Uterus (tissue), 3 donors: ENCODE measurements at regions not wholly inside any gene's neighbourhood (a gene's known extent, or its start where the extent isn't known, plus 50 kb on each side); places are given as distances from the start of the nearest gene placed in this dataset.
"Not testable (repeated sequence)": the region's sequence is repeated elsewhere in the genome, so short reads cannot be mapped to it uniquely, and the experiment has no call there.

ENCODE experiments used
- DNase-seq, 2 donors: peaks; one replicate each; pipeline ENCODE4 v3.0.0-alpha.2; 2019 to 2020
- H3K27ac ChIP-seq, 2 donors: fragments of 200-600 bp; sonication (generic); 1 replicate in 1 of 2; 2 replicates in 1 of 2; pipeline ENCODE4 v1.5.1; 2016 to 2018
- H3K27me3 ChIP-seq, 2 donors: fragments of 200-600 bp; sonication (generic); one replicate each; pipeline ENCODE4 v1.5.1; 2018 to 2019; ENCODE audit warnings: control low read depth in 1 of 2
- H3K36me3 ChIP-seq, 2 donors: fragments of 200-600 bp; sonication (generic); one replicate each; pipeline ENCODE4 v1.5.1; 2019; ENCODE audit warnings: control low read depth in 1 of 2
- H3K4me1 ChIP-seq, 2 donors: fragments of 200-600 bp; sonication (generic); one replicate each; pipeline ENCODE4 v1.5.1; 2018 to 2019; ENCODE audit warnings: control low read depth in 1 of 2
- H3K4me3 ChIP-seq, 2 donors: fragments of 200-600 bp; sonication (generic); 1 replicate in 1 of 2; 2 replicates in 1 of 2; pipeline ENCODE4 v1.5.1; 2018 to 2019; ENCODE audit warnings: mild to moderate bottlenecking in 1 of 2
- H3K9me3 ChIP-seq, 2 donors: fragments of 200-600 bp; sonication (generic); one replicate each; pipeline ENCODE4 v1.5.1; 2019; ENCODE audit warnings: control low read depth in 1 of 2
- POLR2A ChIP-seq, 2 donors: fragments of 450-650 bp; IDR thresholded peaks; one replicate each; pipeline ENCODE4 v1.6.1; 2016; ENCODE audit warnings: antibody characterized with exemption in 2 of 2, mild to moderate bottlenecking in 1 of 2, moderate library complexity in 1 of 2
- intact Hi-C: fragments of 100-400 bp; cut with DNase I; formaldehyde crosslinking; loops from one replicate; pipeline ENCODE4 v1.15.1; 2023; ENCODE audit warnings: low total_unique reads
- TF ChIP-seq, protein P1 (sequence below), 4 experiments: fragments of 200-600 bp in 2 of 4; fragments of 450-650 bp in 2 of 4; sonication (generic) in 2 of 4; IDR thresholded peaks; one replicate each; pipeline ENCODE4 v1.5.1; 2016 to 2019; ENCODE audit warnings: antibody characterized with exemption in 4 of 4, mild to moderate bottlenecking in 2 of 4, moderate library complexity in 1 of 4
- donor health status: DM: yes; HTN: yes; CAD: no.

DNA sequence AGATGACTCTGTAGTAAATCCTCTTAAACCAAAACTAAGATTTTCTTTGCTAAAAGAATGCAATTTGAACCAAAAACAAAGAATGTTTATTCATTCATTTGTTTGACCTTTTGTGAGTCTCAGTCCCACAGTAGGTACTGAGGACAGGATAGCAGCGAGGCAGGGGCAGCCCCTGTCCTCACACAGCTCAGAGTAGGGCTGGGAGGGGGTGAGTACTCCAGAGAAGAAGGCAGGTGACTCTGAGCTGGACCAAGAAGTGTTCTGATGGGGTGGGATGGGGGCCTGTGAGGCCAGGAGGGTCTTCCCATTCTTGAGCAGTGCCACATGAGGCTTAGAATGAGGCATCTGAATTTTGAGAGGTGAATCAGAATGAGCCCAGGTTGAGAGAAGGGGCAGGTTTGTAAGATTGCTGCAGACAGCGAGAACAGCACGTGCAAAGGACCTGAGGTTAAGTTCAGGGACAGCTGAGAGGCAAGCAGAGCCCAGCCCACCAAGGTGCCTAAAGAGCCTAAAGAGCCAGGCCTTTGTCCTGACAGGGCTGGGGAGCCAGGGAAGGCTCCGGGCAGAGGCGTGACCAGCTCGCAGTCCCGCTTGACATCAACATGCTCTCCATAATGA lies 56.9 kb upstream of the CHST15 start:
- Histone ChIP-seq H3K9me3 (no peaks in the 10 kb centered on the region), H3K36me3 (no peaks in the 10 kb centered on the region), H3K4me1 (peaks cover 0 to 4% of the 10 kb centered on the region in 2 donors), H3K27me3 (no peaks in the 10 kb centered on the region), H3K4me3 (no peak overlapping the region), H3K27ac (peak overlapping the region in 1 of 2 donors; percentile 41)
- no peak for DNase-seq
- intact Hi-C loops = no loop called here
- TF ChIP-seq POLR2A (IDR thresholded peaks at IDR 0.05) = no peak
- TF ChIP-seq, protein P1, sequence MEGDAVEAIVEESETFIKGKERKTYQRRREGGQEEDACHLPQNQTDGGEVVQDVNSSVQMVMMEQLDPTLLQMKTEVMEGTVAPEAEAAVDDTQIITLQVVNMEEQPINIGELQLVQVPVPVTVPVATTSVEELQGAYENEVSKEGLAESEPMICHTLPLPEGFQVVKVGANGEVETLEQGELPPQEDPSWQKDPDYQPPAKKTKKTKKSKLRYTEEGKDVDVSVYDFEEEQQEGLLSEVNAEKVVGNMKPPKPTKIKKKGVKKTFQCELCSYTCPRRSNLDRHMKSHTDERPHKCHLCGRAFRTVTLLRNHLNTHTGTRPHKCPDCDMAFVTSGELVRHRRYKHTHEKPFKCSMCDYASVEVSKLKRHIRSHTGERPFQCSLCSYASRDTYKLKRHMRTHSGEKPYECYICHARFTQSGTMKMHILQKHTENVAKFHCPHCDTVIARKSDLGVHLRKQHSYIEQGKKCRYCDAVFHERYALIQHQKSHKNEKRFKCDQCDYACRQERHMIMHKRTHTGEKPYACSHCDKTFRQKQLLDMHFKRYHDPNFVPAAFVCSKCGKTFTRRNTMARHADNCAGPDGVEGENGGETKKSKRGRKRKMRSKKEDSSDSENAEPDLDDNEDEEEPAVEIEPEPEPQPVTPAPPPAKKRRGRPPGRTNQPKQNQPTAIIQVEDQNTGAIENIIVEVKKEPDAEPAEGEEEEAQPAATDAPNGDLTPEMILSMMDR (IDR thresholded peaks at IDR 0.05) = no peak

DNA sequence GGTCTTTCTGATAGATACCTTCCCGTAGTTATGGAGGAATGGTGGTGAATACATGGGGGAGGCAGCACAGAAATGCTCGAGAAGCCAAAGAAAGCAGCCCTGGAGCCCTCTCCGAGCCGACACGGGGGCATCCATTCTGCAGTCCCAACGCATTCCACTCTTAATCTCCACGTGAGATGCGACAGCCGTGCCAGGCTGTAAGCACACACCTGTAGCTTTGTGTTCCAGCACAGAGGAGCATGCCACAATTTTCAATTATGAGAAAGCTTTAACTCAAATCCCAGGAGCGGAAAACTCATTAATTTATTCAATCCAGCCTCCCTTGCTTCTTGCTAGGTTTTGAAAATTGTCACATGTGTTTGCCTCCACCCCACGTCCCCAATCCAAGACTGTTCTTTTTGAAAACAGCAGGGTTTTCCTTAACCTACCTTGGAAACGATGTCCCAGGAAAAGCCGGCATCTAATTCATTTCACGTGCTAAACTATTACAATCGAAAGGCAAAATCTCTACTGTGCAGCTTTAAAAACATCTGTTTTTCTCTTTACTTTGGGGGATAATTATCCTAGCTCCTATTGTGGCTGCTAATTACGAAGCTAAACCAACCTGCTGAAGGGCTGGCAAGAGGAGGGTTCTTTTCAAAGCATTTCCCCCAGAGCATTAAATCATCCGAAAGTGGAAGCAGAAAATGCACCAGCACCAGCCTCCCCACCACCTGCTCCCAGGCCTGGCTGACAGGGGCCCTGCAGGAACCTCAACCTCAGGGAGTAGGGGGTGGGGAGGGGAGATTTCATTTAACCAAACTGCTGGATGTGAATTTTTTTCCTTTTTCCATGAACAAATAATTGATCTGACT lies 56.0 kb upstream of the CHST15 start:
- TF ChIP-seq, protein P1 (IDR thresholded peaks at IDR 0.05) = no peak
- TF ChIP-seq POLR2A (IDR thresholded peaks at IDR 0.05) = no peak
- H3K27ac ChIP-seq = peak overlapping the region in 1 of 2 donors; percentile 25
- H3K4me1 ChIP-seq = peaks cover 0 to 4% of the 10 kb centered on the region in 2 donors
- DNase-seq = no peak
- no peaks in the 10 kb centered on the region for H3K27me3 ChIP-seq
- no peaks in the 10 kb centered on the region for H3K9me3 ChIP-seq
- intact Hi-C loops = no loop called here
- H3K4me3 ChIP-seq = no peak overlapping the region
- H3K36me3 ChIP-seq = no peaks in the 10 kb centered on the region

DNA sequence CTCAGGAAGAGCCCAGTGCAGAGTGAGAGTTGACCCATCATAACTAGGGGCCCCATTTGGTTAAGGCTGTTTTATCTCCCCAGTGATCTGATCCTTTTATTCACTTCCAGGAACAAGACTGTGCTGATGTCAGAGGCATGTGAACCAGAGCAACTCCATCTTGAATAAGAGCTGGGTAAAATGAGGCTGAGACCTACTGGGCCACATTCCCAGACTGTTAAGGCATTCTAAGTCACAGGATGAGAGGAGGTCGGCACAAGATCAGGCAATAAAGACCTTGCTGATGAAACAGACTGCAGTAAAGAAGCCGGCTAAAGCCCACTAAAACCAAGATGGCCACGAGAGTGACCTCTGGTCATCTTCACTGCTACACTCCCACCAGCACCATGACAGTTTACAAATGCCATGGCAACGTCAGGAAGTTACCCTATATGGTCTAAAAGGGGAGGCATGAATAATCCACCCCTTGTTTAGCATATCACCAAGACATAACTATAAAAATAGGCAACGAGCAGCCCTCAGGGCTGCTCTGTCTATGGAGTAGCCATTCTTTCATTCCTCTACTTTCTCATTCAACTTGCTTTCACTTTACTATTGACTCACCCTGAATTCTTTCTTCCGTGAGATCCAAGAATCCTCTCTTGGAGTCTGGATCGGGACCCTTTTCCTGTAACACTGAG lies 55.3 kb upstream of the CHST15 start:
- intact Hi-C loops, DNase-seq, H3K27me3 ChIP-seq, H3K27ac ChIP-seq, H3K4me1 ChIP-seq, H3K4me3 ChIP-seq, H3K9me3 ChIP-seq, H3K36me3 ChIP-seq: not testable (repeated sequence)

DNA sequence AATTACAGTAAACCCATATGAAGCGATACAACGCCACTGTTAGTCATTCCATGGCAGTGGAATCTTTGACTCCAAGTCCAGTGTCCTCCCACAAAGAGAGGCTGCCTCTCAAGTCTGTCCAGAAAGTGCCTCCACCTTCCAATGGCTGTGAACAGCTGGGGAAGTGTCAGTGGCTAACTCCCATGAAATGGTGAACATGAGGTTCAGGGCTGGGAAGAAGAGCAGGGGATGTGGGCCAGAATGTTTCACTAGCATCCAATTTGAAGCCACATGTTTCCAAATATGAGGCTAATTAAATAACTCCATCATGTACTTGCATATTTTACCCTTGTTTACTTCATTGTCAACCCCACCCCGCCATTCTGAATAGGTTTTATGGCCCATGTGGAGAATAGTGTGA lies 53.1 kb upstream of the CHST15 start:
- Histone ChIP-seq H3K27me3 (no peaks in the 10 kb centered on the region), H3K4me3 (no peak overlapping the region), H3K36me3 (no peaks in the 10 kb centered on the region), H3K9me3 (no peaks in the 10 kb centered on the region), H3K4me1 (no peaks in the 10 kb centered on the region), H3K27ac (no peak overlapping the region)
- no peak for DNase-seq
- no peak for TF ChIP-seq POLR2A (IDR thresholded peaks at IDR 0.05)
- TF ChIP-seq, protein P1 (IDR thresholded peaks at IDR 0.05) = no peak
- intact Hi-C loops = no loop called here

DNA sequence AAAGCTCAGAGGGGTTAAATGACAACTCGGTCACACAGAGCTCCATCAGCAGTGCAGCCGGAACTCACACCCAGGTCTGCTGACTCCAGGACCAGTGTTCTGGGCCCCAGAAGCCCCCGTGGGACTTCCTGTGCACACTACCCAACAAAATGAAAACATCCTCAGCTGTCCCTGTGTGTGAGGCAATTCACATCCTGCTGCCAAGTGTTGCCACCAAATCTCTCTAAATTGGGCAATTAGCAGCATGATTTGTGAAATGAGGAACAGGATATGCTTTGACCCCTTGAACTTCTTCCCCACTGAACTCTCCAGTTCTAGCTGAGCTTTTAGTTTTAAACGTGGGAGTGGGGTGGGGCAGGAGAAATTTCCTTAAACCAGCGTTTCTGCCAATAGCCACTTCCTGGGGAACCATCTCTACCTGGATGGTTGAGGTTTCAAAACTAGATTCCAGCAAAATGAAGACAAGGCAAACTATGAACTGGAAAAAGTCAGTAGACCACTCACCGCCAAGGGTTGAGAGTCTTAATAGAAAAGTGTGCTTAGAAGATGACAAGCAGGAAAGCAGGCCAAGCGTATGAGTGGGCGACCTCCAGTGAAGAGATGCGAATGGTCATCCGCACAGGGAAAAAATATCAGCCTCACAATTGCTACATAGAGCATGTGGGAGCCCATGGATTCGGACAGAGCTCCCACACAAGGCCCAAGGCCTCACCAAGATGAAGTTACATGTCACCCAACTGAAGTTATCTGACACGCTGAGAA lies 51.9 kb upstream of the CHST15 start:
- Histone ChIP-seq H3K27me3 (no peaks in the 10 kb centered on the region), H3K4me1 (no peaks in the 10 kb centered on the region), H3K9me3 (no peaks in the 10 kb centered on the region), H3K4me3 (no peak overlapping the region), H3K36me3 (no peaks in the 10 kb centered on the region), H3K27ac (no peak overlapping the region)
- TF ChIP-seq, protein P1 (IDR thresholded peaks at IDR 0.05) = no peak
- no peak for TF ChIP-seq POLR2A (IDR thresholded peaks at IDR 0.05)
- intact Hi-C loops = no loop called here
- DNase-seq = peak in 1 of 2 donors; percentile 40
